Body of pancreas (tissue), 4 donors: ENCODE measurements at regions not wholly inside any gene's neighbourhood (a gene's known extent, or its start where the extent isn't known, plus 50 kb on each side); places are given as distances from the start of the nearest gene placed in this dataset.

Source experiments
- POLR2A ChIP-seq, 3 donors: fragments of 450-650 bp; IDR thresholded peaks; one replicate each; pipeline ENCODE4 v1.6.1; 2016; ENCODE audit warnings: antibody characterized with exemption in 3 of 3, mild to moderate bottlenecking in 2 of 3
- TF ChIP-seq, protein P1 (sequence below), 7 experiments: fragments of 450-650 bp in 4 of 7; fragments of 200-600 bp in 3 of 7; sonication (generic) in 3 of 7; IDR thresholded peaks; one replicate each; pipeline ENCODE4 v1.5.1; 2016 to 2019; ENCODE audit warnings: antibody characterized with exemption in 7 of 7

DNA sequence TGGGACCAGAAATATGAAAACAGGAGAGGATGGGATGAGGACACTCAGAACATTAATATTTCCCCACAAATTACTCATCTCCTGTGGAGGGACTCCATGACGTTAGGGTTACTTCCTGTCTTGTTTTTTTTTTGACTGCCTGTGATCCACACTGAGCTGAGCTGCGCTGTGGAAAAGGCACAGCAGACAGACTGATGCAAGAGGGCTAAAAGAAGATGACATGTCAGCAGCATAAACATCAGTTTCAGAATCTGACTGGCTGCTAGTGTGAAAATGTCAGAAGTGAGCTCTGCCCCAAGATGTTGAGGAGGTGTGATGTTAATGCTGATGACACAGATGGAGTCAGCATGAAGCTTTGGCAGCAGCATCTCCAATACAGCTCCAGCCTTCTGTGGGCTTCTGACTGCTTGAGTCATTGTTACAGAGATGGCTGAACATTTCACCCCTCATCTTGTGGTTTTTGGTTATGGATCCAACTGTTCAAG, 286.8 kb downstream of the BLID start:
- TF ChIP-seq, protein P1, sequence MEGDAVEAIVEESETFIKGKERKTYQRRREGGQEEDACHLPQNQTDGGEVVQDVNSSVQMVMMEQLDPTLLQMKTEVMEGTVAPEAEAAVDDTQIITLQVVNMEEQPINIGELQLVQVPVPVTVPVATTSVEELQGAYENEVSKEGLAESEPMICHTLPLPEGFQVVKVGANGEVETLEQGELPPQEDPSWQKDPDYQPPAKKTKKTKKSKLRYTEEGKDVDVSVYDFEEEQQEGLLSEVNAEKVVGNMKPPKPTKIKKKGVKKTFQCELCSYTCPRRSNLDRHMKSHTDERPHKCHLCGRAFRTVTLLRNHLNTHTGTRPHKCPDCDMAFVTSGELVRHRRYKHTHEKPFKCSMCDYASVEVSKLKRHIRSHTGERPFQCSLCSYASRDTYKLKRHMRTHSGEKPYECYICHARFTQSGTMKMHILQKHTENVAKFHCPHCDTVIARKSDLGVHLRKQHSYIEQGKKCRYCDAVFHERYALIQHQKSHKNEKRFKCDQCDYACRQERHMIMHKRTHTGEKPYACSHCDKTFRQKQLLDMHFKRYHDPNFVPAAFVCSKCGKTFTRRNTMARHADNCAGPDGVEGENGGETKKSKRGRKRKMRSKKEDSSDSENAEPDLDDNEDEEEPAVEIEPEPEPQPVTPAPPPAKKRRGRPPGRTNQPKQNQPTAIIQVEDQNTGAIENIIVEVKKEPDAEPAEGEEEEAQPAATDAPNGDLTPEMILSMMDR (IDR thresholded peaks at IDR 0.05) = no peak
- no peak for TF ChIP-seq POLR2A (IDR thresholded peaks at IDR 0.05)
